Epidermal melanocyte (primary cell): ENCODE measurements at regions not wholly inside any gene's neighbourhood (a gene's known extent, or its start where the extent isn't known, plus 50 kb on each side); places are given as distances from the start of the nearest gene placed in this dataset.

ENCODE experiments used
- DNase-seq: peaks from one replicate; pipeline ENCODE4 v3.0.0; 2011; ENCODE audit warnings: low spot score; ENCODE audit not compliant: insufficient read length

- no peak for DNase-seq
Measured at GRCh38 chr22:49230194-49230577, 597.5 kb downstream of the BRD1 start.

GRCh38 chr22:49229483-49230193 is 598.0 kb downstream of the BRD1 start:
- DNase-seq, result no peak

GRCh38 chr22:49228431-49229037 is 599.1 kb downstream of the BRD1 start:
- no peak for DNase-seq

GRCh38 chr22:49227670-49228069 is 600.0 kb downstream of the BRD1 start:
- no peak for DNase-seq

- DNase-seq, result no peak
Measured at GRCh38 chr22:49226096-49226495, 601.6 kb downstream of the BRD1 start.

- no peak for DNase-seq
Measured at GRCh38 chr22:49224243-49224642, 603.4 kb downstream of the BRD1 start.

- DNase-seq, result no peak
Measured at GRCh38 chr22:49218142-49218541, 609.5 kb downstream of the BRD1 start.

GRCh38 chr22:49216579-49216978 is 611.1 kb downstream of the BRD1 start:
- DNase-seq, result no peak

- no peak for DNase-seq
Measured at GRCh38 chr22:49215840-49216239, 611.8 kb downstream of the BRD1 start.

- no peak for DNase-seq
Measured at GRCh38 chr22:49214976-49215375, 612.7 kb downstream of the BRD1 start.

GRCh38 chr22:49213731-49214352 is 613.8 kb downstream of the BRD1 start:
- DNase-seq, result no peak

GRCh38 chr22:49212466-49212865 is 615.2 kb downstream of the BRD1 start:
- no peak for DNase-seq

GRCh38 chr22:49212002-49212401 is 615.7 kb downstream of the BRD1 start:
- DNase-seq, result no peak

GRCh38 chr22:49211176-49211575 is 616.5 kb downstream of the BRD1 start:
- no peak for DNase-seq

GRCh38 chr22:49210606-49211005 is 617.1 kb downstream of the BRD1 start:
- DNase-seq, result no peak

GRCh38 chr22:49209452-49210195 is 618.0 kb downstream of the BRD1 start:
- no peak for DNase-seq

- DNase-seq, result no peak
Measured at GRCh38 chr22:49208768-49209252, 618.9 kb downstream of the BRD1 start.

- DNase-seq, result no peak
Measured at GRCh38 chr22:49208004-49208402, 619.7 kb downstream of the BRD1 start.

GRCh38 chr22:49207008-49208003 is 620.4 kb downstream of the BRD1 start:
- no peak for DNase-seq

GRCh38 chr22:49206281-49206680 is 621.4 kb downstream of the BRD1 start:
- no peak for DNase-seq

GRCh38 chr22:49205483-49205800 is 622.2 kb downstream of the BRD1 start:
- DNase-seq, result no peak
